SK-N-SH treated with all-trans-retinoic acid at 6 μM for 48 hours (cell line): ENCODE measurements at regions not wholly inside any gene's neighbourhood (a gene's known extent, or its start where the extent isn't known, plus 50 kb on each side); places are given as distances from the start of the nearest gene placed in this dataset.

Experiments used
- ATAC-seq: fragments of 200-7000 bp; cut with Tn5 transposase; 3 replicates; pipeline ENCODE4 v1.9.1; 2020; ENCODE audit warnings: mild to moderate bottlenecking, moderate library complexity
- ARNTL ChIP-seq: fragments of 450-650 bp; formaldehyde crosslinking; IDR thresholded peaks from 2 replicates; pipeline ENCODE4 v1.5.0; 2020; ENCODE audit warnings: low read depth, mild to moderate bottlenecking, moderate library complexity, borderline replicate concordance
- BACH2 ChIP-seq: fragments of 250-450 bp; sonication (Bioruptor Pico); IDR thresholded peaks from 2 replicates; pipeline ENCODE4 v1.9.0; 2021; ENCODE audit warnings: mild to moderate bottlenecking, borderline replicate concordance
- CREB5 ChIP-seq: fragments of 250-450 bp; sonication (Bioruptor Pico); IDR thresholded peaks from 2 replicates; pipeline ENCODE4 v1.5.1; 2020; ENCODE audit warnings: low read depth, mild to moderate bottlenecking, moderate library complexity
- CSDC2 ChIP-seq: fragments of 250-450 bp; sonication (Bioruptor Pico); IDR thresholded peaks from 2 replicates; pipeline ENCODE4 v1.5.0; 2020; ENCODE audit warnings: mild to moderate bottlenecking, moderate library complexity
- CSRNP3 ChIP-seq: fragments of 250-450 bp; sonication (Bioruptor Pico); IDR thresholded peaks from 2 replicates; pipeline ENCODE4 v1.5.1; 2021; ENCODE audit warnings: mild to moderate bottlenecking, moderate library complexity
- ESRRG ChIP-seq: fragments of 250-450 bp; sonication (Bioruptor Pico); IDR thresholded peaks from 2 replicates; pipeline ENCODE4 v1.6.1; 2021; ENCODE audit warnings: mild to moderate bottlenecking
- GLIS3 ChIP-seq: fragments of 250-450 bp; sonication (Bioruptor Pico); IDR thresholded peaks from 2 replicates; pipeline ENCODE4 v1.5.0; 2020; ENCODE audit warnings: mild to moderate bottlenecking, moderate library complexity
- ISL1 ChIP-seq: fragments of 250-450 bp; sonication (Bioruptor Pico); IDR thresholded peaks from 2 replicates; pipeline ENCODE4 v2.1.2; 2022; ENCODE audit warnings: mild to moderate bottlenecking, moderate library complexity
- OSR1 ChIP-seq: fragments of 250-450 bp; sonication (Bioruptor Pico); IDR thresholded peaks from 2 replicates; pipeline ENCODE4 v1.8.0; 2022; ENCODE audit warnings: moderate library complexity, mild to moderate bottlenecking, inconsistent platforms
- PATZ1 ChIP-seq: fragments of 250-450 bp; sonication (Bioruptor Pico); IDR thresholded peaks from 2 replicates; pipeline ENCODE4 v1.8.0; 2020; ENCODE audit warnings: mild to moderate bottlenecking, moderate library complexity, borderline replicate concordance
- POU6F1 ChIP-seq: fragments of 250-450 bp; sonication (Bioruptor Pico); IDR thresholded peaks from 2 replicates; pipeline ENCODE4 v1.8.0; 2021; ENCODE audit warnings: low read depth, mild to moderate bottlenecking, moderate library complexity, borderline replicate concordance
- PPARA ChIP-seq: fragments of 250-450 bp; sonication (Bioruptor Pico); IDR thresholded peaks from 2 replicates; pipeline ENCODE4 v1.5.0; 2020; ENCODE audit warnings: mild to moderate bottlenecking, borderline replicate concordance
- RARB ChIP-seq: fragments of 250-450 bp; sonication (Bioruptor Pico); IDR thresholded peaks from 2 replicates; pipeline ENCODE4 v1.8.0; 2021; ENCODE audit warnings: mild to moderate bottlenecking, moderate library complexity
- SNAI2 ChIP-seq: fragments of 250-450 bp; sonication (Bioruptor Pico); IDR thresholded peaks from 2 replicates; pipeline ENCODE4 v1.5.0; 2020; ENCODE audit warnings: mild to moderate bottlenecking, moderate library complexity
- TCF4 ChIP-seq: fragments of 250-450 bp; sonication (Bioruptor Pico); IDR thresholded peaks from 2 replicates; pipeline ENCODE4 v1.8.0; 2021; ENCODE audit warnings: mild to moderate bottlenecking, moderate library complexity, borderline replicate concordance
- TOX ChIP-seq: fragments of 250-450 bp; sonication (Bioruptor Pico); IDR thresholded peaks from 2 replicates; pipeline ENCODE4 v1.8.0; 2021; ENCODE audit warnings: mild to moderate bottlenecking, moderate library complexity, borderline replicate concordance
- TSHZ2 ChIP-seq: fragments of 250-450 bp; sonication (Bioruptor Pico); IDR thresholded peaks from 2 replicates; pipeline ENCODE4 v1.5.0; 2020; ENCODE audit warnings: mild to moderate bottlenecking, moderate library complexity
- ZC3H10 ChIP-seq: fragments of 250-450 bp; sonication (Bioruptor Pico); IDR thresholded peaks from 2 replicates; pipeline ENCODE4 v1.5.1; 2021; ENCODE audit warnings: mild to moderate bottlenecking, moderate library complexity
- ZFP3 ChIP-seq: fragments of 250-450 bp; sonication (Bioruptor Pico); IDR thresholded peaks from 2 replicates; pipeline ENCODE4 v1.5.0; 2020; ENCODE audit warnings: mild to moderate bottlenecking, moderate library complexity
- ZFP30 ChIP-seq: fragments of 450-650 bp; formaldehyde crosslinking; IDR thresholded peaks from 2 replicates; pipeline ENCODE4 v1.5.0; 2022; ENCODE audit warnings: mild to moderate bottlenecking, moderate library complexity
- ZNF70 ChIP-seq: fragments of 450-650 bp; formaldehyde crosslinking; IDR thresholded peaks from 2 replicates; pipeline ENCODE4 v1.5.0; 2020; ENCODE audit warnings: mild to moderate bottlenecking, moderate library complexity
- ZNF8 ChIP-seq: fragments of 450-650 bp; formaldehyde crosslinking; IDR thresholded peaks from 2 replicates; pipeline ENCODE4 v1.5.0; 2020; ENCODE audit warnings: mild to moderate bottlenecking, moderate library complexity

- ATAC-seq: peak; percentile 89
- TF ChIP-seq PPARA (CRISPR knock-in tag): no peak
- TF ChIP-seq ZFP3 (CRISPR knock-in tag): no peak
- TF ChIP-seq ZNF70 (CRISPR knock-in tag): no peak
- TF ChIP-seq CSRNP3 (CRISPR knock-in tag): no peak
- TF ChIP-seq ZC3H10 (CRISPR knock-in tag): no peak
- TF ChIP-seq TSHZ2: no peak
- TF ChIP-seq ISL1 (CRISPR knock-in tag): no peak
- no peak for TF ChIP-seq ZFP30
- no peak for TF ChIP-seq CREB5 (CRISPR knock-in tag)
- no peak for TF ChIP-seq ESRRG (CRISPR knock-in tag)
- TF ChIP-seq RARB (CRISPR knock-in tag): no peak
- no peak for TF ChIP-seq SNAI2 (CRISPR knock-in tag)
- no peak for TF ChIP-seq CSDC2 (CRISPR knock-in tag)
- TF ChIP-seq ARNTL (CRISPR knock-in tag): no peak
- no peak for TF ChIP-seq OSR1 (CRISPR knock-in tag)
- TF ChIP-seq PATZ1 (CRISPR knock-in tag): no peak
- no peak for TF ChIP-seq POU6F1 (CRISPR knock-in tag)
- no peak for TF ChIP-seq TOX (CRISPR knock-in tag)
- no peak for TF ChIP-seq TCF4 (CRISPR knock-in tag)
These were observed 284.7 kb downstream of the IRS1 start for GRCh38 chr2:226514895-226515294.

- no peak for ATAC-seq
- TF ChIP-seq ESRRG (CRISPR knock-in tag): no peak
- TF ChIP-seq BACH2 (CRISPR knock-in tag): no peak
- TF ChIP-seq OSR1 (CRISPR knock-in tag): no peak
- no peak for TF ChIP-seq ISL1 (CRISPR knock-in tag)
- TF ChIP-seq ARNTL (CRISPR knock-in tag): no peak
- no peak for TF ChIP-seq TOX (CRISPR knock-in tag)
- TF ChIP-seq TCF4 (CRISPR knock-in tag): no peak
- TF ChIP-seq ZFP3 (CRISPR knock-in tag): no peak
- TF ChIP-seq SNAI2 (CRISPR knock-in tag): no peak
- no peak for TF ChIP-seq RARB (CRISPR knock-in tag)
- TF ChIP-seq PATZ1 (CRISPR knock-in tag): no peak
- no peak for TF ChIP-seq ZNF8 (CRISPR knock-in tag)
- TF ChIP-seq ZC3H10 (CRISPR knock-in tag): no peak
- no peak for TF ChIP-seq CREB5 (CRISPR knock-in tag)
- no peak for TF ChIP-seq GLIS3 (CRISPR knock-in tag)
- TF ChIP-seq POU6F1 (CRISPR knock-in tag): no peak
These were observed 288.3 kb downstream of the IRS1 start for GRCh38 chr2:226511311-226511710.
